ENCODE measurements at regions not wholly inside any gene's neighbourhood (a gene's known extent, or its start where the extent isn't known, plus 50 kb on each side); places are given as distances from the start of the nearest gene placed in this dataset.

- intact Hi-C loops (cut with micrococcal nuclease) (loop anchor here (1.0 to 10.0 kb wide), 3 partner anchors 21 to 1643 kb away; no protein-coding TSS in a partner anchor), dilution Hi-C loops (cut with MboI; ENCODE audit: extremely low pct_ligation_motif_present, low sequenced_read_pairs) (no loop called here)
- TF ChIP-seq MAX (IDR thresholded peaks at IDR 0.05; ENCODE audit: insufficient read depth, insufficient read length) (no peak), CTCF (IDR thresholded peaks at IDR 0.05; ENCODE audit: extremely low read depth in 1 of 2, insufficient read depth in 1 of 2, low read depth in 1 of 2, low read length in 2 of 2) (no peak), EZH2 (IDR thresholded peaks at IDR 0.05; ENCODE audit: borderline replicate concordance, low read depth, low read length, severe bottlenecking) (no peak), JUN (IDR thresholded peaks at IDR 0.05; ENCODE audit: borderline replicate concordance, insufficient read depth, insufficient read length, low read depth) (peak; percentile 48), MYC (IDR thresholded peaks at IDR 0.05; ENCODE audit: low read depth, low read length) (no peak), GATA2 (IDR thresholded peaks at IDR 0.05; ENCODE audit: insufficient read depth, insufficient read length, low read depth, low read length) (no peak), POLR2A (IDR thresholded peaks at IDR 0.05; ENCODE audit: low read depth, low read length) (peak; percentile 23), FOS (IDR thresholded peaks at IDR 0.05; ENCODE audit: borderline replicate concordance, insufficient read depth, low read length) (peak; percentile 83), POLR2AphosphoS5 (IDR thresholded peaks at IDR 0.05; ENCODE audit: insufficient read depth, low read depth, low read length) (peak; percentile 79)
- Histone ChIP-seq H3K79me2 (ENCODE audit: control insufficient read depth, insufficient read depth, low read length) (no peaks in the 10 kb centered on the region), H3K27me3 (ENCODE audit: control insufficient read depth in 2 of 2, insufficient read depth in 2 of 2, low read length in 2 of 2) (no peaks in the 10 kb centered on the region), H2AFZ (ENCODE audit: low read depth, low read length) (peak overlapping the region; percentile 71), H3K4me3 (replicated peaks in 1 of 3; ENCODE audit: insufficient read depth in 1 of 3, low read depth in 1 of 3, low read length in 3 of 3) (no peak overlapping the region), H3K4me2 (ENCODE audit: insufficient read depth, low read length) (peak overlapping the region; percentile 38), H3K36me3 (ENCODE audit: control insufficient read depth in 2 of 2, extremely low read depth in 1 of 2, insufficient read depth in 2 of 2, low read length in 2 of 2) (no peaks in the 10 kb centered on the region), H4K20me1 (replicated peaks; ENCODE audit: control insufficient read depth, extremely low read depth, insufficient read depth, low read length) (no peaks in the 10 kb centered on the region), H3K9me1 (replicated peaks; ENCODE audit: control insufficient read depth, extremely low read depth, insufficient read depth, low read length) (no peaks in the 10 kb centered on the region), H3K9ac (replicated peaks; ENCODE audit: extremely low read depth, insufficient read depth, low read length) (peak overlapping the region; percentile 68), H3K4me1 (ENCODE audit: control insufficient read depth, extremely low read depth, insufficient read depth, low read length) (peaks cover 23% of the 10 kb centered on the region), H3K27ac (ENCODE audit: insufficient read depth, low read depth, low read length) (peak overlapping the region; percentile 90), H3K9me3 (replicated peaks; ENCODE audit: control insufficient read depth, insufficient read depth, low read length) (no peaks in the 10 kb centered on the region)
- peak; percentile 95 for FAIRE-seq
- BruUV-seq (replicated peaks) = TSS peak; percentile 84
- ChIA-PET CTCF (interaction anchor here (0.8 to 1.8 kb wide), 10 partner anchors 9 to 408 kb away, joined by 3 to 10 read pairs (median 4); partner anchors contain the start of gene RAB12), POLR2A (no interaction called here)
- peak; percentile 87 for DNase-seq (ENCODE audit: low read depth, low spot score)
Observed at GRCh38 chr18:9017167-9017904, 85.2 kb upstream of the NDUFV2 start.
